Astrocyte of the spinal cord (primary cell): ENCODE measurements at regions not wholly inside any gene's neighbourhood (a gene's known extent, or its start where the extent isn't known, plus 50 kb on each side); places are given as distances from the start of the nearest gene placed in this dataset.

Experiments used
- DNase-seq: peaks from one replicate; pipeline ENCODE4 v3.0.0; 2011; ENCODE audit warnings: low read depth, low spot score
- H3K4me3 ChIP-seq: 2 replicates; pipeline ENCODE4 v1.5.1; 2011; ENCODE audit warnings: low read depth, mild to moderate bottlenecking, low read length, moderate library complexity
- in situ Hi-C: cut with HindIII; loops from 2 replicates; pipeline ENCODE4 v1.10.0; 2017; ENCODE audit warnings: low sequenced_read_pairs
- TF ChIP-seq, protein P1 (sequence below): IDR thresholded peaks from 2 replicates; pipeline ENCODE4 v1.5.1; 2012; ENCODE audit warnings: low read depth, mild to moderate bottlenecking, low read length, inconsistent platforms

DNA sequence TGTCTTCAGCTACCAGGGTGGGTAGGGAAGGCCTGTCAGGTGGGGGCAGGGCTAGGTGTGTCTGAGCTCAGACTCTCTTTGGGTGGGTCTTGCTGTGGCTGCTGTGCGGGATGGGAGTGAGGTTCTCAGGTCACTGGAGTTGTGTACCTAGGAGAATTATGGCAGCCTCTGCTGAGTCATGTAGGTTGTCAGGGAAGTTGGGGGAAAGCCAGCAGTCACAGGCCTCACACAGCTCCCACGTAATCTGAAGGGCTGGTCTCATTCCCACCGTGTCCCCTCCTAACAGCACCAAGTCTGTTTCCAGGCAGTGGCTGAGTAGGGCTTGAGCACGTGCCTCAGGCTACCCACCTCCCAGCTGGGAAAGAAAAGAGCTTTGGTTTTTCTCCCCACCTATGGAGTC, 67.0 kb downstream of the CHCHD4 start:
- no peak overlapping the region for H3K4me3 ChIP-seq
- in situ Hi-C loops, result no loop called here
- DNase-seq, result no peak
- TF ChIP-seq, protein P1, sequence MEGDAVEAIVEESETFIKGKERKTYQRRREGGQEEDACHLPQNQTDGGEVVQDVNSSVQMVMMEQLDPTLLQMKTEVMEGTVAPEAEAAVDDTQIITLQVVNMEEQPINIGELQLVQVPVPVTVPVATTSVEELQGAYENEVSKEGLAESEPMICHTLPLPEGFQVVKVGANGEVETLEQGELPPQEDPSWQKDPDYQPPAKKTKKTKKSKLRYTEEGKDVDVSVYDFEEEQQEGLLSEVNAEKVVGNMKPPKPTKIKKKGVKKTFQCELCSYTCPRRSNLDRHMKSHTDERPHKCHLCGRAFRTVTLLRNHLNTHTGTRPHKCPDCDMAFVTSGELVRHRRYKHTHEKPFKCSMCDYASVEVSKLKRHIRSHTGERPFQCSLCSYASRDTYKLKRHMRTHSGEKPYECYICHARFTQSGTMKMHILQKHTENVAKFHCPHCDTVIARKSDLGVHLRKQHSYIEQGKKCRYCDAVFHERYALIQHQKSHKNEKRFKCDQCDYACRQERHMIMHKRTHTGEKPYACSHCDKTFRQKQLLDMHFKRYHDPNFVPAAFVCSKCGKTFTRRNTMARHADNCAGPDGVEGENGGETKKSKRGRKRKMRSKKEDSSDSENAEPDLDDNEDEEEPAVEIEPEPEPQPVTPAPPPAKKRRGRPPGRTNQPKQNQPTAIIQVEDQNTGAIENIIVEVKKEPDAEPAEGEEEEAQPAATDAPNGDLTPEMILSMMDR, result no peak

GRCh38 chr3:14047841-14048240, 76.8 kb downstream of the CHCHD4 start:
- TF ChIP-seq, protein P1, result no peak
- no peak for DNase-seq
- in situ Hi-C loops, result no loop called here
- no peak overlapping the region for H3K4me3 ChIP-seq

DNA sequence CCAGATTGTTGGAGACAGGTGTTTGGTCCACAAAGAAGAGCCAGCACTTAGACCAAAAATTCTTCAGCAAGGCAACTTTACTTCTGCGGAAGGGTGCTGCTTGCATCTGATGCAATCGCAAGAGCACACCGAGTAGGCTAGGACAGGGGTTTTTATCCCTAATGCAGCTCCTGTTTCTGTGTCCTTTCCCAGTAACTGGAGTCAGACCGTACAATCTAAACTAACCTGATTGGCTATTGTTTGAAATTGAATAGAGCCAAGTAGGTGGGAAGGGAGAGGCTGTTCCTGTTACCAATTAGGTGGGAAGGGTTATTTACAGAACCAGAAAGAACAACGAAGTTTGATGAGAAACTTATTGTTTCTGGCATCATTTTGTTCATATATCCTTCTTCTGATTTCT, 77.6 kb downstream of the CHCHD4 start:
- H3K4me3 ChIP-seq, result no peak overlapping the region
- TF ChIP-seq, protein P1, result no peak
- in situ Hi-C loops, result no loop called here
- DNase-seq, result no peak

DNA sequence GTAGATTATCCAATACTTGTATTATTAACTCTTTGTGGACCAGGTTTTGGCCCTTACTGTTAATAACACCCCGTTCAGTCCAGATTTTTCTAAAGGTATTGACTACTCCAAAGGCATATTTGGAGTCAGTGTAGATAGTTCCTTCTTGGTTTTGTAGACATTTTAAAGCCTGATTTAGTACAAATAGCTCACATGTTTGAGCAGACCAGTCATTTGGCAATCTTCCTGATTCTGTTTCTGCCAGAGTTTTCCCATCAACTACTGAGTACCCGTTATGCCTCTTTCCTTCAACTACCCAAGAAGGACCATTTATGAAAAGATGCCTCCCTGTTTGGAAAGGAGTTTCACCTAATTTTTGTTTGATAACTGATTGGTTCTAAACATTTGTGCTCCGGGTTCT, 82.0 kb downstream of the CHCHD4 start:
- in situ Hi-C loops, result no loop called here
- no peak overlapping the region for H3K4me3 ChIP-seq
- TF ChIP-seq, protein P1, result no peak
- DNase-seq, result peak; percentile 2

GRCh38 chr3:14039149-14039548, 85.5 kb downstream of the CHCHD4 start:
- DNase-seq, result no peak
- H3K4me3 ChIP-seq, result no peak overlapping the region
- in situ Hi-C loops, result no loop called here
- TF ChIP-seq, protein P1, result no peak

- TF ChIP-seq, protein P1, result no peak
- in situ Hi-C loops, result no loop called here
- no peak for DNase-seq
- no peak overlapping the region for H3K4me3 ChIP-seq
Measured at GRCh38 chr3:14037211-14037610, 87.5 kb downstream of the CHCHD4 start.

- in situ Hi-C loops, result no loop called here
- DNase-seq, result no peak
- TF ChIP-seq, protein P1, result no peak
- H3K4me3 ChIP-seq, result no peak overlapping the region
Measured at GRCh38 chr3:14033023-14033422, 91.6 kb downstream of the CHCHD4 start.
